ELF-1 (cell line): ENCODE measurements at regions not wholly inside any gene's neighbourhood (a gene's known extent, or its start where the extent isn't known, plus 50 kb on each side); places are given as distances from the start of the nearest gene placed in this dataset.
A peak's percentile ranks its signal among the peaks of the same experiment; 100 is the strongest.
"Not testable (repeated sequence)": the region's sequence is repeated elsewhere in the genome, so short reads cannot be mapped to it uniquely, and the experiment has no call there.

Source experiments
- DNase-seq: peaks from one replicate; pipeline ENCODE4 v3.0.0-alpha.2; 2016; ENCODE audit warnings: low read depth, low spot score

DNA sequence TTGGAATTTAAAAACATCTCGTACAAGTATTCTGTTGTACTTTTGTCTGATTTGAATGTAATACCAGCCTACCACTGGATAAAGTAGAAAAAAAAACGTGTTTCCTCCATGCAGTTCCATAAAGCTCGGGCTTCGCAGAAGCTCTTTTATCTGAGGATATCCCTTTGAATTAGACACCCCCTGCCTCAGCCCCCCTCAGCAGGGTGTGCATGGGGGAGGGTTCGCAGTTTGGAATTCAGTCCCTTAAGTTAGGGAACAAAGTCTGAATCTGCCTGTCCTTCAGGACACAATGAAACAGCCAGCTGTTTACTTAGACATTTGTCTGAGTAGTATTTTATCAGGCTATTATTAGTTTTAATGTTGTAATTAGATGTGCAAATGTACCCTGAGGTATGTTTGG is 234.0 kb upstream of the CAND1 start:
- no peak for DNase-seq

DNA sequence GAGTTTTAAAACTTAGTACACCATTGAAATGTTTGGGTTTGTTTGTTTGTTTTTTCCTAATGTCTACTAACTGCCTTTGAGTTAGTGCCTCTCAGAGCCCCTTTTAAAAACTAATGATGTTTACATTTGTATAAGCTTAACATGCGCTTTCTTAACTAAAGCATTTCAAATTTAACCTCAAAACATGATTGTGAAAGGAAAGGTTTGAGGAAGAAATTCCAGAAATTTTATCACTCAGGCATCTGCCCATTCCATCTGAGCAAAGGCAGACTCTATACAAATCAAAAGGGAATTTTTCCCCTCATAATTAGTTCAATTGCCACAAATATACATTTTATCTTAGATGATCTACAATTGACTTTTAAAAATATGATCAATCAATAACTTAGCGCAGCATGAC is 230.7 kb upstream of the CAND1 start:
- DNase-seq = no peak

DNA sequence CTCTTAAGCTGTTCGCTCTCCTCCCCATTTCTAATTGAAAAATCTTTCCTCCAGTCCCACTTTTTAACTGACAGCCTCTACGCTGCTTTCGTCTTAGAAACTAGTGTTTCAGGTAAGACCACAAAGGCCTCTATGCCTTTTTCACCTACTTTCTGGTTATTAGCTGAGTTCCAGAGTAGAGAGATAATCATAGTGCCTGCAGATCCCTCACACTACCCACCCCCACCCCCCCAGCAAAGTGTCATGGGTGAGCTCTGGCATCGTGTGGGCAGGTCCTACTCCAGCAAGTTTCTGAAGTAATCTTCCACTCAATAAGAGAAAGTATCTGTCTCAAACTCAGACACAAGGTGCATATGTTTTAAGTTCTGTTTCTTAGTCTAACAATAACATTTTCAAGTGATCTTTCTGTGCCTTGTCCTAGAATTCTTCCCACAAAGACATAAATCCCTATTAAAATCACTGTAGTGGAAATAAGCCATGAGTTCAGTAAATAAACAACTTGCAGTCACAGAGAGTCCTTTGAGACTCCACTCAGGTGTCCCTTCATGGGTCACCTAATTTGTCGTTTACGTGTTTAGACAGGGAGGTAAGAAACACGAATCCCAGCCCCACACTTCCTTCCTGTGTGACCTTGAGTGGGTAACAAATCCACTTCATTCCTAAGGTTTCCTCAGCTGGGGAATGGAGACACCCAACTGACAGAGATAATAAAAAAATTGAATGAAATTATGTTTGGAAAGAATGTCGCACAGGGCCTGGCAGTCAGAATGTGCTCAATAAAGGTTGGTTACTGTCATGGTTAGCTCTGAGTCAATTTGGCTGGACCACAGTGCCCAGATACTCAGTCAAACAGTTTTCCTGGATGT is 228.9 kb upstream of the CAND1 start:
- DNase-seq = no peak

DNA sequence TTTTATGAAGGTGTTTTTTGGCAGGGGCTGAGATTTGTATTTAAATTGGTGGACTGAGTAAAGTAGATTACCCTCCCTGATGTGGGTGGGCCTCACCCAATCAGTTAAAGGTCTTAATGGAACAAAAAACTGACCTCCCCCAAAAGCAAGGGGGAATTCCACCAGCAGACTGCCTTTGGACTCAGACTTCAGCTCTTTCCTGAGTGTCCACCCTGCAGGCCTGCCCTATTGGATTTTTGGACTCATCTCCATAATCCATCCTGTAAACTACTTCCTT is 228.4 kb upstream of the CAND1 start:
- DNase-seq = no peak

DNA sequence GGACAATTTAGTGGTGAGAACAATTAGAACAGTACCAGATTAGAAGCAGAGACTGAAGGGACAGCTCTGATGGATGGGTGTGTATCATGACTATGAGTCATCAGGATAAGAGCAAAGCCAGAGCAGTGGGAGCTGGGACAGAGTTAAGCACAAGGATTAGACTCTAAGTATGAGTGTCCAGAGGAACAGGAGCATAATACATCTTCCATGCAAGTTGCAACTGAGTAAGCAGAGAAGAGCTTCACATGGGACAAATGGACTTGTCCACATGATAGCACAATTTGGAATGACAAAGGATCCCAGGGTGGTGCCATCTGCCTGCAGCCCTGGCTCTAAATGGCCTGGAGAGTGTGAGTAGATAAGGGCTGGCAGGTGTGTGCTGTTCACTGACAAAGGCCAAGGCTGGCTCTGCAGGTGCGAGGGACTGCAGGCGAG is 226.4 kb upstream of the CAND1 start:
- DNase-seq = peak; percentile 80

DNA sequence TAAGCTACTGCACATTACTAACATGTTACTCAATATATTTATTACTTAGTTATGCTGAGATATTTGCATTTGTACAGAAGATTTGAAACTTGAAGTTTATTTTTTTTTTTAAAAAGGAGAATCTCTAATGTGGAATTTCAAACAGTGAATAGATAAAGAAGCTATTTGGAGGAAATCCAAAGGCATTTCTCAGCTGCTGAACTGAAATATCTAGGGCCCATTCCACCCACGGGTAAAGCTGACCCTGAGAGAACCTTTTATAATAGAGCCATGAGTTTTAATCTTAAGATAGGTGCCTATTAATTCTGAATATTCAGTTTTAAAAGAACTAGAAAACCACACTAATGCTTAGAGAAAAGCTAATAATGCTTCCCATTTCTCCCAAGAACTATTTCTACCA is 225.4 kb upstream of the CAND1 start:
- DNase-seq = no peak

DNA sequence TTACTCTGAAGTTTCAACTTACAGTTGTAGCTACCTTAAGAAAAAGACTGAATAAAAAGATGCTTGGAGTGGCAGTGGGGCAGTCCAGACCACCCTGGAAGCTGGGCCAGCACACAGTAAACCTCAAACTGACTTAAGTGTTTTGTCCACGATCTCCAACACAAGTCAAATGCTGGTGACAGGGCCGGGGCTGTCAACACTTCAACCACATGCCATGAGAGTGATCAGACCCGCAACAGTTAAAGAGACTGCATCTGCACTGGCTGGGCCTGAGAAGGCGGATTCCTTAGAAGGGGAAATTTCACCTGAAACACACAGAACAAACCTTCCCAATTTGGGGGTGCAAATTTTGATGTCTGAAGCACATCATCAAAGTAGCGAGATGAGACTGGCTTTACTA is 223.5 kb upstream of the CAND1 start:
- DNase-seq = peak; percentile 40

DNA sequence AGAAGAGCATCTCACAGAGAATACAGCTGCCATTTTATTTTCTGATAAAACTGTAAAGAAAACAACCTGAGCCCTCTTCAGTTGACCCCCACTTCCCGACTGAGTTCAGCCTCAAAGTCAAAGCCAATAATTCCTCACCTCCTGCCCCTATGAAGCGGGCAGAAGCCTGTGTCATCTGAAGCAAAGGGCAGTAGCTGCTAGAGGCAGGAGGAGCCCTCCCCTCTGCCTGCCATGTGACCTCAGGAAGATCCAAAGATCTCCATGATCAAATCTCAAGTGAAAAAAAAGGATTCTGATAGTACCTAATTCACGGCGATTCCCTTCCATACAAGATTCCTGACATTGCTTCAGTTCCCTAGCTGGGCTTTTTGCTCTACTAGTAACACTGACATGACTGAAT is 223.1 kb upstream of the CAND1 start:
- DNase-seq = no peak

DNA sequence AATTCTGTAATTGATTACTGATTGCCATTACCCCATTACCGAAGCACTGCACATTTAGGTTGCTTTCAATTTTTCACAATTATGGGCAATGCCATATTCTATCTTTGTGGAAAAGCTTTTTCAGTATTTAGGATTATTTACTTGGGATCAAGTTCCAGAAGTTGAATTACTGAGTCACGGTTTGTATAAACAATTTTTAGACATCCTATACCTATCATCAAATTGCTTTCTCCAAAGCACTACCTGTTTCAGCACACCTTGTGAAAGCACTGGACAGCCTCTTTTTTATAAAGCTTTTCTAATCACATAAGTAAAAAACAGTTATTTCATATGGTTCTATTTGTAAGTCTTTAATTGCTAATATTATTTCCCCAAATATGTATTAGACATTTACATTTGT is 221.5 kb upstream of the CAND1 start:
- DNase-seq = no peak

DNA sequence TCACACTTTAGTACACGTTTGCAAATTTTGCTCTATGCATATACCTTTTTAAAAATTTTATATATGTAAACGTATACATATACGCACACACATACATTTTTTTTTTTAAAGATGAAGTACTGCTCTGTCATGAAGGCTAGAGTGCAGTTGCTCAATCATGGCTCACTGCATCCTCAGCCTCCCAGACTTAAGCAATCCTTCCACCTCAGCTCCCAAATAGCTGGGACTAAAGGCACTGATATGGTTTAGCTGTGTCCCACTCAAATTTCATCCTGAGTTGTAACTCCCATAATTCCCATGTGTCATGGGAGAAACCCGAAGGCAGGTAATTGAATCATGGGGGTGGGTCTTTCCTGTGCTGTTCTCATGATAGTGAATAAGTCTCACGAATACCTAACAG is 220.8 kb upstream of the CAND1 start:
- DNase-seq = no peak

DNA sequence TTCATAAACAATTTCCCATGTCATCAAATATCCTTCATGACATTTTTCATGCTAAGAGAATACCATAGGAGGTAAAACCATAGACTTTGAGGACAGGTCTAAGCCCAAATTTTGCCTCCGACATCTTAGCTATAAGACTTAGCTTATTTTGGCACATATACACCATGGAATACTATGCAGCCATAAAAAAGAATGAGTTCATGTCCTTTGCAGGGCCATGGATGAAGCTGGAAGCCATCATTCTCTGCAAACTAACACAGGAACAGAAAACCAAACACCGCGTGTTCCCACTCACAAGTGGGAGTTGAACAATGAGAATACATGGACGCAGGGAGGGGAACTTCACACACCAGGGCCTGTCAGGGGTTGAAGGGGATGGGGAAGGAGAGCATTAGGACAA is 220.0 kb upstream of the CAND1 start:
- DNase-seq = not testable (repeated sequence)

DNA sequence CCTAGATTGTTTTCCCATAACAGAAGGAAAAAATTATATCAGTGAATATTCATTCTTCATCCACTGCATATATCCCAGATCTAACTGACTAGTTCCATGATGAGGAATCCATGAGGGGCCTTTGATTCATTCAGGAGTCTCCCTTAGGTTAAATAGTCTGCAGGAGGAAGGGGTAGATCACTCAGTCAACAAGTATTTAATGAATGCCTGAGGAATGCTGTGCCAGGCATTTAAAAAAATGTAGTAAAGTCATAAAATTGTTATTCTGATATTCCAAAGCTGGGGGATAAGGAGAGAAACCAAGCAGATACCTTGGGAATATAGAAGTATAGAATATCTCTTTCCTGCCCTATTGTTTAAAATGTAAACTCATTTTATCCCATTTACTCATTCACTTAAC is 216.2 kb upstream of the CAND1 start:
- DNase-seq = no peak

DNA sequence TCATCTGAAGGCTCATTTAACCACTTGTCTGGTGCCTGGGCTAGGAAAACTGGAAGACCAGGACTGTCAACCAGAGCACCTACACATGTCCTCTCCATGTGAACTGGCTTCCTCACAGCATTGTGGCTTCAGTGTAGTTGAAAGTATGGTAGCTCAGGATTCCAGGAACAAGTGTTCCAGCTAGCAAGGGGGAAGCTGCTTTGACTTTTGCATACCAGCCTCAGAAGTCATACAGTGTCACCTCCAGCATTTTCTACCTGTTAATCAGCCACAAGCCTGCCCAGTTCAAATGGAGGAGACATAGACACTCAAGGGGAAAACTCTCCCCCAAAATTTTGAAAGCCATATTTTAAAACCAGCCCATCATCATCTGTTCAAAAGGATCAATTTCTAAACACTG is 212.8 kb upstream of the CAND1 start:
- DNase-seq = no peak

DNA sequence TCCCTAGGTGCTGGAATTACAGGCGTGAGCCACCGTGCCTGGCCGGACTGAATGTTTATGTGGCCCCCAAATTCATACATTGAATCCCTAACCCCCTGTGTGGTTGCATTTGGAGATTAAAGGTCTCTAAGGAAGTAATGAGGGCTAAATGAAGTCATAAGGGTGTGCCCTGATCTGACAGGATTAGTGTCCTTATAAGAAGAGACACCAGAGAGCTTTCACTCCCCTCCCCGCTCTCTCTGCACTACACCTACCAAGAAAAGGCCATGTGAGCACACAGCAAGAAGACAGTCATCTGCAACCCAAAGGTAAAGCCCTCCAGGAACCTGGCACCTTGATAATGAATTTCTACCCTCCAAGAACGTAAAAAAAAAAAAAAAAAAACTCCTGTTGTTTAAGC is 212.1 kb upstream of the CAND1 start:
- no peak for DNase-seq

DNA sequence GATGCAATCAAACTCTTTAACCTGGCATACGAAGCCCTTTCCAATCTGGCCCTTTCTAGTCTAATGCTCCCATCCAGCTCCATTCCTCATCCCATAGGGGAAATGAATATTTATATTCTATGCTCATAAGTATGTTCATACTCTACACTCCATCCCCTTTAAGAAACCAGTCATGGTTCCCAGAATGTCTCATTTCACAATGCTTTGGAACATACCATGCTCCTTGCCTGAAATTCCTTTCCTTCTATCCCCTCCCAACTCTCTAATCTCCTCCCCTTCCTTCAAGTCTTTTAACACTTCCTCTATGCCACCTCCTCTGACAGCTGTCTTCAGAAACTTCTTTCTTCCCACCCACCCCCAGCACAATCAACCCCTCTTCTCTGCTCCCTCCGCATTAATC is 207.0 kb upstream of the CAND1 start:
- no peak for DNase-seq

DNA sequence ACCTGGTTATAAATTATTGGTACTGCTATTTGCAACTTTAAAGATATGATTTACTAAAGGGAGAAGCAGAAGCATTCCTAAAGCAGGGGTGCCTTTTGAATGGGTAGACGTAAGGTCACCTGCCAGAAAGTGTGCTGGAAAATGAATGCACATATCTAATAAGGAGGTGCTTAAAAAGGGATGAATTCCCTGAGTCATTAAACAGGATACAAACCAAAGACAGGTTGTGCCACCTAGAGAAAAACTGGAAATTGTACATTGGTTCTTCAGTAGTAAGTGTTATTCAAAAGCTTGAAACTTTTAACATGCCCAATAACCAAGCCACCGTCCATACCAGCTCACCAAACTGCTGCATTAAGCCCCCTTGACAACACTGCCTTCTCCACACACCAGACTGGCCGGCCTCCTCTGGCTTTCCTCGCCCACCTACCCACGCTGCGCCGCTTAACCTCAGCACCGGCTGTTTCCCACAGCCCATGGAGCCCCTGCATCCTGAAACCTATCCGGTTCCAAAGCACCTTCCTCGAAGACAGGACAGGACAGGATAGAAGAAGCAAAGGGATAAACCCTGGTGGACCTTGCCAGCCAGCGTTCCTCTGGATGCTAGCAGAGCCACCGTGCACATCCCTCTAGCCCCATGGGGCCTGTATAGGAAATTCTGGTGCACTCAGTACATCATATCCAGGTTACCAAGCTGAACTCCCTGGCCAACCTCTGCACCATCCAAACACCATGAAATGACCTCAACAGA is 201.5 kb upstream of the CAND1 start:
- peak; percentile 50 for DNase-seq

DNA sequence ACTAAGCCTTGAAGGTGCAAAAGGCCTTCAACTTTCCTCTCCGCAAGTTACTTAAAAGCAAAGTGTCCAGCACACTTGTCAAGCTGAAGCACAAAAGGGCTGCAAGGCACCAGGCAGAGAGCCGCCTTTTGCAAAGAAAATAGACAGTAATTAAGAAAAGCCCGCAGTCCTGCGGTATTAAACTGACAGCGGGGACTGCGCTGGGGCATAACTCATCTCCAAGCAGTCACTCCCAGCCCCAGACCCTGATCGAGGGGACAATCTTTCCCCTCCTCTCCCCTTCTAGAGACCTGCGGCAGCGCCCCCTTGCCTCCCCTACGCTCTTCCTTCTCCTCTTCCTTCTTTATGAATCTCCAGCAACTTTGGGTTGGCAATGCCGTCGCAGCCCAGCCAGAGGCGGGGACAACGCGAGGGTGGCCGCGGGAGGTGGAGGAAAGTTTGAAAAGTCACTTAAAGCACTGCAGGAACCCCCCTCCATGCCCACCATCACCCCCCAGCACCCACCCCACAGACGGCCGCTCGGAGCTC is 200.9 kb upstream of the CAND1 start:
- peak; percentile 53 for DNase-seq

DNA sequence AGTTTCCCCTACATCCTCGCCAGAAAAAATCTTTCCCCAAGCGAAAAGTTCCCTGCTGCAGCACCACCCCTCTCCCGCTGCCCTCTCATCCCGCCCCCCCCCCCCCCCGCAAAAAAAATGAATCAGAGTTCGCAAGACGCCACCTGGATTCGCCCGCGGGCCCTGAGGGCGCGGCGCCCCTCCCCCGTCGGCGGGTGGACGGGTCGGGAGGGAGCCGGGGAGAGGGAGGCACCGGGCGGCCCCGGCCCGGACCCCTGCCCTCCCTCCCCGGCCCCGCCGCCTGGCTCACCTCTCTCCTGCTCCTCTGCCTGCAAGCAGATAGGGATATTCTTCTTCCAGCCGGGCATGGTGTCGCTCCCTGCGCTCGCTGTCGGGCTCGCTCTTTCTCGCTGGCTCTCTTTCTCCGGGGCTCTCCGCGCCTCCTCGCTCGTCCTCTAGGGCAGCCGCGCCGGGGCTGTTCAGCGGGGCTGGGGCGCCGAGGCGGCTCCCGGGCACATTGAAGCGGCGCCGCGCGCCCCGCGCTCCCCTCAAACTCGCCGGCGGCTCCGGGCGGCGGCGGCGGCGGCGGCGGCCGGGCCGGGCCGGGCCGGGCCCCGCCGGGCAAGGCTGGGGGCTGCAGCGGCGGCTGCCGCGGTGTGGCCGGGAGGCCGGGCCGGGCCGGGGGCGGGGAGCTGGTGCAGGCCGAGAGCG is 200.3 kb upstream of the CAND1 start:
- peak; percentile 60 for DNase-seq

DNA sequence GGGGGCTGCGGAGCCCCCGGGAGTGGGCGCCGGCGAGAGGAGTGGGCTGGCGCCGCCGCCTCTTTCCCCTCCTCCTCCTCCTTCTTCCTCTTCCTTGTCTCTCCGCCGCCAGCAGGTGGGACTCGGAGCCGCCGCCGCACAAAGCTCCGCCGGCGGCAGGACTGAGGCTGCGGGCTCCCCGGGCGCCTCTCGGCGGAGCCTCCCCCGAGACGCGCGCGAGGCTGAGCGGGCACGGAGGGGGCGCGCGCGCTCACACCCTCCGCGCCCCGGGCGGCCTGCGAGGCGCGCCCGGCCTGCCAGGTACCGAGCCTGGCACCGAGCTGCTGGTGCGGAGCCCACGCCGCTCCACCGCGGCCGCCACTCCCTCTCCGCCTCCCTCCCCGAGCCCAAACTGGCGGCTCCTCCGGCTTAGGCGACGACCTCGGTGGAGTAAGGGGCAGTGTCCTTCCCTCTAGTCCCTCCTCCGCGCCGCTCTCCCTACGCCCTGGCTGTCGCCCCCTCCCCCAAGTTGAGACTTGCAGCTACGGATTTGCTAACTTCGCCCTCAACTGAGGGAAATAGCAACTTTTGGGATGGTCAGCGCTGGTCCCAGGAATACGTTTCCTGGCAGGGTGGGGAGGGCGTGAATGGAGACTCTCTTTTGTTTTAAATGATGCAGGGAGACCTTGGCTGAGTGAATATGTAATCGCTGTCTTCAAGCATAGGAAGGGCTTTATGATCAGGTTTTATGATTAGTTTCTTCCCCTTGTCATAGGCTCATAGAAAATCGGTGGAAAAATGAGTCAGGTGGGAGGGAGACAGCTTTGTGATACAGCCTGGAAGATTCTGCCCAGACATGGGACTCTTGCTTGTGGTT is 199.5 kb upstream of the CAND1 start:
- DNase-seq = peak; percentile 71

DNA sequence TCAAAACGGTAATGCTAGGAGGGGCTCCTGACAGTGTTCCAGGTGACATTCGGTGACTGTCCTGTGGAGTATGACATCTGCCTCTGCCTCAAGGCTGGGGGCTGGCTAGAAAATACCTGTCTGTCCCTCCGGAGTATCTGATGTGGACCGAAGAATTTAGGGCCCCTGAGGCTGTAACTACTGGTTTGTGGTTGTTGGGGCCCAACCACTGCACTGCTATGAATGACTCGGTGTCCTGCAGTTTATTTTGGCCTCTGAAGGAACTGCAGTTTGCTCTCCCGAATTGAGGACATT is 198.9 kb upstream of the CAND1 start:
- DNase-seq = peak; percentile 71

DNA sequence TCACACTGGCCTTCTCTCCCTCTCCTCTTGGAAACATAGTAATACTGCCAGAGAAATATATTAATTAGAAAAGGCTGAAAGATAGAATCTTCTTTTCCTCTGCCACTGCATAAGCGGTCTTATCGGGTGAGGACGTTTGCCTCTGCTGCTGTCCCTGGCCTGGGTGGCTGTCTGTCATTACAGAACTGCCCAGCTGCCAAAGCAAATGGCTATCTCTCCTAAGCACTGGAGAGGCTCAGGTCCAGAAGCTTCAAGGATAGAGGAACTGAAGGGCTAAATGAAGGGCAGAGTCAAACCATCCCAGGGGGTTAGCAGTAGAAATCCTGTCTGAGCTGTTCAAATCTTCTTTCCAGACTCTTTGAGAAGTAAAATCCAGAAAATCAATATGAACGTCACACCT is 198.6 kb upstream of the CAND1 start:
- no peak for DNase-seq

DNA sequence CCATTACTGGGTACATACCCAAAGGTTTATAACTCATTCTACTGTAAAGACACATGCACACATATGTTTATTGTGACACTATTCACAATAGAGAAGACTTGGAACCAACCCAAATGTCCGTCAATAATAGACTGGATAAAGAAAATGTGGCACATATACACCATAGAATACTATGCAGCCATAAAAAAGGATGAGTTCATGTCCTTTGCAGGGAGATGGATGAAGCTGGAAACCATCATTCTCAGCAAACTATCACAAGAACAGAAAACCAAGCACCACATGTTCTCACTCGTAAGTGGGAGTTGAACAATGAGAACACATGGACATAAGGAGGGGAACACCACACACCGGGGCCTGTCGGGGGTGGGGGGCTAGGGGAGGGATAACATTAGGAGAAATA is 196.9 kb upstream of the CAND1 start:
- not testable (repeated sequence) for DNase-seq
